HepG2 (cell line): ENCODE measurements at regions not wholly inside any gene's neighbourhood (a gene's known extent, or its start where the extent isn't known, plus 50 kb on each side); places are given as distances from the start of the nearest gene placed in this dataset.

Experiments used
- FOXA3 ChIP-seq: IDR thresholded peaks from 2 replicates; pipeline ENCODE4 v1.6.1; 2016; ENCODE audit warnings: missing genetic modification reagents, missing compliant biosample characterization
- NBN ChIP-seq: fragments of 450-650 bp; conservative IDR thresholded peaks from 2 replicates; pipeline ENCODE4 v1.6.1; 2017
- NFIC ChIP-seq: IDR thresholded peaks from 2 replicates; pipeline ENCODE4 v1.6.1; 2012; ENCODE audit warnings: mild to moderate bottlenecking, low read length, inconsistent platforms
- SRSF1 ChIP-seq: fragments of 200-400 bp; formaldehyde crosslinking; optimal IDR thresholded peaks from 2 replicates; pipeline ENCODE3; 2017; ENCODE audit warnings: mild to moderate bottlenecking, low read depth, low read length, moderate library complexity
- STAG1 ChIP-seq: sonication (generic); formaldehyde crosslinking; IDR thresholded peaks from 2 replicates; pipeline ENCODE4 v1.4.0; 2020; ENCODE audit warnings: missing genetic modification reagents
- YY1 ChIP-seq: IDR thresholded peaks from 2 replicates; pipeline ENCODE4 v1.6.1; 2011; ENCODE audit warnings: low read length, low read depth, moderate library complexity, mild to moderate bottlenecking; ENCODE audit not compliant: insufficient read depth, insufficient replicate concordance
- TF ChIP-seq, protein P1 (sequence below): sonication (generic); formaldehyde crosslinking; IDR thresholded peaks from 2 replicates; pipeline ENCODE4 v1.5.1; 2020; ENCODE audit warnings: mild to moderate bottlenecking, missing genetic modification reagents
- TF ChIP-seq, protein P2 (sequence below): sonication (generic); formaldehyde crosslinking; IDR thresholded peaks from 2 replicates; pipeline ENCODE4 v1.8.0; 2022; ENCODE audit warnings: missing genetic modification reagents, mild to moderate bottlenecking, moderate library complexity, borderline replicate concordance
- TF ChIP-seq, protein P3 (sequence below): sonication (generic); formaldehyde crosslinking; IDR thresholded peaks from 2 replicates; pipeline ENCODE4 v1.5.0; 2020; ENCODE audit warnings: mild to moderate bottlenecking, missing genetic modification reagents, moderate library complexity
- TF ChIP-seq, protein P4 (sequence below), 2 experiments: IDR thresholded peaks; 2 replicates each; pipeline ENCODE4 v1.6.1; 2011 to 2012; ENCODE audit warnings: low read length in 2 of 2, borderline replicate concordance in 1 of 2, low read depth in 1 of 2, mild to moderate bottlenecking in 1 of 2, moderate library complexity in 1 of 2

DNA sequence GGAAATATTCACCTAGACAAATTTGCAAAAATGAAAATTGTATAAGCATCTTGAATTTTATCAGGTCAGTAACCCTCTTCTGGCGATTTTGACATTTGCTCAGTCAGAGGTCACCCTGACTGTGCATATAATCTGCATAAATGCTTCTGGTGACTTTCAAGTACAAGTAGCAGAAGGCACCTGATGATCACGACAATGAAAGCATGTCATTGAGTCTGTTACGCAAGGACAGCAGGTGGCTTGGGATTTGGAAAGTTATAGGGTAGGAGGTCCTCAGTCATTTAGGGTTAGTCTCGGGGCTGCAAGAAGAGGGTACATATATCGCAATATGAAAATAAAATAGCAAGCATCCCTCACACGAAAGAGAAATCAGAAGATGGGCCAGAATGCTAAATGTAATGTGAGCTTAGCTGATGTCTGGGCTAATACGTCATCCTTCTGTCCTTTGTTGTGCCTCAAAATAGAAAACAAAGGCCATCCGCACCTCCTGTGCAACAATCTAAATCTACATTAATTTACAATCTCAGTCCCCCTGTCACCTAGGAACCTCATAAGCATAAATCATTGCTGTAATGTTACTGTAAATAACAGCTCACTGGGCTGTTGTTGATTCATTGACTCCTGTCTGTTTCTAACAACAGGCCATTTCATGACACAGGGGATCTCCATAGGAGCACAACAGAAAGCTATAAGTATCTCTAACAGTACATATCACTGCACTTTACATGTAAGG is 155.2 kb upstream of the RSPO3 start:
- TF ChIP-seq NFIC (no peak), YY1 (no peak), FOXA3 (no peak), SRSF1 (no peak), STAG1 (no peak), NBN (no peak)
- TF ChIP-seq, protein P1, sequence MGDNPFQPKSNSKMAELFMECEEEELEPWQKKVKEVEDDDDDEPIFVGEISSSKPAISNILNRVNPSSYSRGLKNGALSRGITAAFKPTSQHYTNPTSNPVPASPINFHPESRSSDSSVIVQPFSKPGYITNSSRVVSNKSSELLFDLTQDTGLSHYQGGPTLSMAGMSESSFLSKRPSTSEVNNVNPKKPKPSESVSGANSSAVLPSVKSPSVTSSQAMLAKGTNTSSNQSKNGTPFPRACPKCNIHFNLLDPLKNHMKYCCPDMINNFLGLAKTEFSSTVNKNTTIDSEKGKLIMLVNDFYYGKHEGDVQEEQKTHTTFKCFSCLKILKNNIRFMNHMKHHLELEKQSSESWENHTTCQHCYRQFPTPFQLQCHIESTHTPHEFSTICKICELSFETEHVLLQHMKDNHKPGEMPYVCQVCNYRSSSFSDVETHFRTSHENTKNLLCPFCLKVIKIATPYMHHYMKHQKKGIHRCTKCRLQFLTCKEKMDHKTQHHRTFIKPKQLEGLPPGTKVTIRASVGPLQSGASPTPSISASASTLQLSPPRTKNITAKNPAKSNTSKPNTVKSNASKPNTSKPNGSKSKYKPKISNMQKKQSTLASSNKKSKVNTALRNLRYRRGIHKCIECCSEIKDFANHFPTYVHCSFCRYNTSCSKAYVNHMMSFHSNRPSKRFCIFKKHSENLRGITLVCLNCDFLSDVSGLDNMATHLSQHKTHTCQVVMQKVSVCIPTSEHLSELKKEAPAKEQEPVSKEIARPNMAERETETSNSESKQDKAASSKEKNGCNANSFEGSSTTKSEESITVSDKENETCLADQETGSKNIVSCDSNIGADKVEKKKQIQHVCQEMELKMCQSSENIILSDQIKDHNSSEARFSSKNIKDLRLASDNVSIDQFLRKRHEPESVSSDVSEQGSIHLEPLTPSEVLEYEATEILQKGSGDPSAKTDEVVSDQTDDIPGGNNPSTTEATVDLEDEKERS (CRISPR knock-in tag) = no peak
- TF ChIP-seq, protein P2, sequence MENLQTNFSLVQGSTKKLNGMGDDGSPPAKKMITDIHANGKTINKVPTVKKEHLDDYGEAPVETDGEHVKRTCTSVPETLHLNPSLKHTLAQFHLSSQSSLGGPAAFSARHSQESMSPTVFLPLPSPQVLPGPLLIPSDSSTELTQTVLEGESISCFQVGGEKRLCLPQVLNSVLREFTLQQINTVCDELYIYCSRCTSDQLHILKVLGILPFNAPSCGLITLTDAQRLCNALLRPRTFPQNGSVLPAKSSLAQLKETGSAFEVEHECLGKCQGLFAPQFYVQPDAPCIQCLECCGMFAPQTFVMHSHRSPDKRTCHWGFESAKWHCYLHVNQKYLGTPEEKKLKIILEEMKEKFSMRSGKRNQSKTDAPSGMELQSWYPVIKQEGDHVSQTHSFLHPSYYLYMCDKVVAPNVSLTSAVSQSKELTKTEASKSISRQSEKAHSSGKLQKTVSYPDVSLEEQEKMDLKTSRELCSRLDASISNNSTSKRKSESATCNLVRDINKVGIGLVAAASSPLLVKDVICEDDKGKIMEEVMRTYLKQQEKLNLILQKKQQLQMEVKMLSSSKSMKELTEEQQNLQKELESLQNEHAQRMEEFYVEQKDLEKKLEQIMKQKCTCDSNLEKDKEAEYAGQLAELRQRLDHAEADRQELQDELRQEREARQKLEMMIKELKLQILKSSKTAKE = no peak
- TF ChIP-seq, protein P3, sequence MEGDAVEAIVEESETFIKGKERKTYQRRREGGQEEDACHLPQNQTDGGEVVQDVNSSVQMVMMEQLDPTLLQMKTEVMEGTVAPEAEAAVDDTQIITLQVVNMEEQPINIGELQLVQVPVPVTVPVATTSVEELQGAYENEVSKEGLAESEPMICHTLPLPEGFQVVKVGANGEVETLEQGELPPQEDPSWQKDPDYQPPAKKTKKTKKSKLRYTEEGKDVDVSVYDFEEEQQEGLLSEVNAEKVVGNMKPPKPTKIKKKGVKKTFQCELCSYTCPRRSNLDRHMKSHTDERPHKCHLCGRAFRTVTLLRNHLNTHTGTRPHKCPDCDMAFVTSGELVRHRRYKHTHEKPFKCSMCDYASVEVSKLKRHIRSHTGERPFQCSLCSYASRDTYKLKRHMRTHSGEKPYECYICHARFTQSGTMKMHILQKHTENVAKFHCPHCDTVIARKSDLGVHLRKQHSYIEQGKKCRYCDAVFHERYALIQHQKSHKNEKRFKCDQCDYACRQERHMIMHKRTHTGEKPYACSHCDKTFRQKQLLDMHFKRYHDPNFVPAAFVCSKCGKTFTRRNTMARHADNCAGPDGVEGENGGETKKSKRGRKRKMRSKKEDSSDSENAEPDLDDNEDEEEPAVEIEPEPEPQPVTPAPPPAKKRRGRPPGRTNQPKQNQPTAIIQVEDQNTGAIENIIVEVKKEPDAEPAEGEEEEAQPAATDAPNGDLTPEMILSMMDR = no peak
- TF ChIP-seq, protein P4, sequence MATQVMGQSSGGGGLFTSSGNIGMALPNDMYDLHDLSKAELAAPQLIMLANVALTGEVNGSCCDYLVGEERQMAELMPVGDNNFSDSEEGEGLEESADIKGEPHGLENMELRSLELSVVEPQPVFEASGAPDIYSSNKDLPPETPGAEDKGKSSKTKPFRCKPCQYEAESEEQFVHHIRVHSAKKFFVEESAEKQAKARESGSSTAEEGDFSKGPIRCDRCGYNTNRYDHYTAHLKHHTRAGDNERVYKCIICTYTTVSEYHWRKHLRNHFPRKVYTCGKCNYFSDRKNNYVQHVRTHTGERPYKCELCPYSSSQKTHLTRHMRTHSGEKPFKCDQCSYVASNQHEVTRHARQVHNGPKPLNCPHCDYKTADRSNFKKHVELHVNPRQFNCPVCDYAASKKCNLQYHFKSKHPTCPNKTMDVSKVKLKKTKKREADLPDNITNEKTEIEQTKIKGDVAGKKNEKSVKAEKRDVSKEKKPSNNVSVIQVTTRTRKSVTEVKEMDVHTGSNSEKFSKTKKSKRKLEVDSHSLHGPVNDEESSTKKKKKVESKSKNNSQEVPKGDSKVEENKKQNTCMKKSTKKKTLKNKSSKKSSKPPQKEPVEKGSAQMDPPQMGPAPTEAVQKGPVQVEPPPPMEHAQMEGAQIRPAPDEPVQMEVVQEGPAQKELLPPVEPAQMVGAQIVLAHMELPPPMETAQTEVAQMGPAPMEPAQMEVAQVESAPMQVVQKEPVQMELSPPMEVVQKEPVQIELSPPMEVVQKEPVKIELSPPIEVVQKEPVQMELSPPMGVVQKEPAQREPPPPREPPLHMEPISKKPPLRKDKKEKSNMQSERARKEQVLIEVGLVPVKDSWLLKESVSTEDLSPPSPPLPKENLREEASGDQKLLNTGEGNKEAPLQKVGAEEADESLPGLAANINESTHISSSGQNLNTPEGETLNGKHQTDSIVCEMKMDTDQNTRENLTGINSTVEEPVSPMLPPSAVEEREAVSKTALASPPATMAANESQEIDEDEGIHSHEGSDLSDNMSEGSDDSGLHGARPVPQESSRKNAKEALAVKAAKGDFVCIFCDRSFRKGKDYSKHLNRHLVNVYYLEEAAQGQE (IDR thresholded peaks at IDR 0.05; ENCODE audit: borderline replicate concordance in 1 of 2, low read depth in 1 of 2, low read length in 2 of 2) = no peak
